Stimulated activated CD4-positive, alpha-beta T cell treated with anti-CD3 and anti-CD28 coated beads, TNF-alpha, amount 100 ng/mL, for 1 hour (primary cell): ENCODE measurements at regions not wholly inside any gene's neighbourhood (a gene's known extent, or its start where the extent isn't known, plus 50 kb on each side); places are given as distances from the start of the nearest gene placed in this dataset.

ENCODE experiments used
- DNase-seq, 3 donors: peaks; one replicate each; pipeline ENCODE4 v3.0.0-alpha.2; 2020; ENCODE audit warnings: low read depth in 3 of 3, low spot score in 1 of 3

- DNase-seq, result no peak
These were observed 673.0 kb downstream of the AACS start for GRCh38 chr12:125738211-125738610.

DNA sequence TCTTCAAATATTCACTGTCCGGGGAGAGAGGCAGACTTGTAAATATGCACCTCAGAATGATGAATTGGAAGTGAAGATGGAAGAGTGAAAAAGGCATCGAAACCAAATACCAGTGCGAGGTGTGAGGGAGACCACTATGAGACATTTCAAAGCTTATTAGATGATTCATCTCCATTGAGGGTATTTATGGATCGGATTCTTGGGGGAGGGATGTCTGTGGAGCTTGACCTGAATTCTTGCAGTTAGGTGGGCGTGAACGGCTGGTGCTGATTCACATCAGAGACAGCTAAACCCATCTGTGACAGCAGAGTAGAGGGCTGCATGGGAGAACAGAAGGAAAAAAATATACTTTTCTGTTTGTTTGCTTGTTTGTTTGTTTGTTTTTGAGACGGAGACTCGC lies 677.2 kb downstream of the AACS start:
- DNase-seq, result no peak

DNA sequence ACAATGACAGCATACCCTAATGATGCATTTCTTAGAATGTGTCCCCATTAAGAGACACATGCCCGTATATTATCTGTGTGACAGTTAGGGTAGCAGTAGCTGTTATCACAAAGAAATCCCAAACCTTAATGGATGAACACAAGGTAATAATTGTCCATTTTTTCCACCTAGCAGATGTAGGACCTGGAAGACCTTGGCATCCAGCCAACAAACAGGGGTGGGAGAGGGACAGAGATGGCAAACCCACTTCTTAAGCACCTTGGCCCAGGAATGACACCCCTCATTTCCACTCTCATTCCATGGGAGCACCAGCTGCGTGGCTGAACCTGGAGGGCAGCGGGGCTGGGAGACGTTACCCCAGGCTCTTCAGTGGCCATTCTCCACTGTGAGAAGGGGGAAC lies 679.0 kb downstream of the AACS start:
- no peak for DNase-seq

- no peak for DNase-seq
These were observed 690.3 kb downstream of the AACS start for GRCh38 chr12:125755512-125755911.

DNA sequence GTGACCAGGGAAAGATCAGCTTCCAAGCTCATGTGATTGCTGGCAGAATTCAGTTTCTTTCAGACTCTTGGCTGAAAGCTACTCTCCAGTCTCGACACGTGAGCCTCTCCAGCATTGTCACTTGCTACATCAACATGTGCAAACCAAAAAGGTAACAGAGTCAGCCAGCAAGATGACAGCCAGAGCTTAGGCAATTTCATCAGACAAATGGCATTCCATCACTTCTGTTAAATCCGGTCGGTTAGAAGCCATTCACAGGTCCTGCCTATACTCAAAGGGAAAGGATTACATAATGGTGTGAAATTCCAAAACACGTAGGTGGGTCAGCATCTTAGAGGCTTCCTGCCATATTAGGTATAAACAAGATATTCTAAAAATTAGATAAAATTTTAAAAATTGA lies 700.9 kb downstream of the AACS start:
- DNase-seq, result no peak

DNA sequence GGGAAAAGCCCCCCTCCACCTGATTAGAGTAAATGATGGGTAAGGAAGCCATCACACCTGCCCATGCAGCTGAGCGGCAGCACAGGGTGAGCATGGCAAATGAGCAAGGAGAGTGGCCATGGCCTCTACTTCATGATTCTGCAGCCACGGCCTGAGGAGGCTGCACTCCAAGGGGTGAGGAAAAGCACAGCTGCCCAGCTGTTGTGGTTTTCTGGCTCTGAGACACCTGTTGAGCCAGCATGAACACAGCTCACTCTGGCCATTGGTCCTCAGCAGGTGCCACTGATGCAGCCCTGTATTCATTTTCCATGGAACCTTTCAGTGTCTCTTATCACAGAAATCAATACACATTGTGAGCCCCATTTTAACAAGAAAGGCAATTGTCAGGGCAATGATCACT lies 707.2 kb downstream of the AACS start:
- DNase-seq, result no peak

GRCh38 chr12:125773033-125773640 lies 707.9 kb downstream of the AACS start:
- DNase-seq, result no peak

- no peak for DNase-seq
These were observed 710.3 kb downstream of the AACS start for GRCh38 chr12:125775507-125775906.

- no peak for DNase-seq
These were observed 711.0 kb downstream of the AACS start for GRCh38 chr12:125776212-125776611.

GRCh38 chr12:125786143-125786542 lies 720.9 kb downstream of the AACS start:
- no peak for DNase-seq

- DNase-seq, result no peak
These were observed 729.2 kb downstream of the AACS start for GRCh38 chr12:125794401-125794800.

- no peak for DNase-seq
These were observed 732.4 kb downstream of the AACS start for GRCh38 chr12:125797421-125798175.

- no peak for DNase-seq
These were observed 739.4 kb downstream of the AACS start for GRCh38 chr12:125804660-125805059.

- no peak for DNase-seq
These were observed 759.0 kb downstream of the AACS start for GRCh38 chr12:125824276-125824675.

- DNase-seq, result no peak
These were observed 770.6 kb downstream of the AACS start for GRCh38 chr12:125835852-125836251.

GRCh38 chr12:125836647-125837046 lies 771.4 kb downstream of the AACS start:
- no peak for DNase-seq

DNA sequence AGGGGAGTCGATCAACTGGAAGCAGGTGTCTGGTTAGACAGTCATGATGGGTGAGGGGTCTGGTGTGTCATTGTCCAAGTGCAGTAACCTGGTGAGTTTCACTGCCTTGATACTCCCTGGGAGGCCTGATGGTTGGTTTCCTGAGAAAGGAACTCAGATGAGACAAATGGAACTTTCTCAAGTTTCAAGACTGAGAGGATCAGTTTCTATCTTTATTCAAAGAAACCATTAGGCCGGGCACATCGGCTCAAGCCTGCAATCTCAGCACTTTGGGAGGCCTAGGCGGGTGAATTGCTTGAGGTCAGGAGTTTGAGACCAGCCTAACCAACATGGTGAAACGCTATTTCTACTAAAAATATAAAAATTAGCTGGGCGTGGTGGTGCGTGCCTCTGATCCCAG lies 776.1 kb downstream of the AACS start:
- DNase-seq, result no peak

DNA sequence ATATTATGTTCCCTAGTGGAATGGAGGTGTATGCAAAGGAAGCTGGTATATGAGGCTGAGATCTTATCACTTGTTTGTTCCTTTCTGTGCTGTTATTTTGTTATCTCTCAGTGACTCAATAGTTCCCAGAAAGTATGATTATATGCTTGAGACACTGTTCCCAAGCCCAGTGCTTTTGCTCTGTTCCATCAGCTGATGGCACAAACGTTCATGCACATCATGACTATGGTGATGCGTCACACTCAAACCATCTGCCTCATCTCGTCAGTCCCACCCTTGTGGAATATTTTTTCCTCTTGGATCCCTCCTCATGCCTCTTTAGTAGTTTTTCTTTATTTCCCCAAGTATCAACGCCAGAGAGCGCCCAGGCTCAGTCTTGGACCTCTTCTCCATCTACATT lies 786.9 kb downstream of the AACS start:
- DNase-seq, result no peak

- no peak for DNase-seq
These were observed 787.4 kb downstream of the AACS start for GRCh38 chr12:125852679-125853078.

GRCh38 chr12:125853670-125854069 lies 788.4 kb downstream of the AACS start:
- DNase-seq, result no peak

GRCh38 chr12:125856366-125856765 lies 791.1 kb downstream of the AACS start:
- no peak for DNase-seq

DNA sequence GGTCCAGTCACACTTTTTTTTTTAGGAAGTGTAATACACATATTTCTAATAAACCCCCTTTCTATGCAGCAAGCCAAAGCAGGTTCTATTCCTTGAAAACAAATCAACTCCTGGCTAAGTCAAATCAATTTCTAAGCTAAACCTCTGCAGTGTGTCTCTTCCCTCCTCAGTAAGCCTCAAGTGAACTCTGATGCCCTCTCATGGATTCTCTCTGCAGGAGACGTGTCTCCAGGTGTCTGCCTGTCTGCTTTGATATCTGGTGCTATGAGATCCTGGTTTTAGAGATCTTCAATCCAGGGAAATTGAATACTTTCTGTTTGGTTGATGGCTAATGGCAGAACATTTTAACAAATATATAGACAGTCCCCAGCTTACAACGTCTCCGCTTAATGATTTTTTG lies 791.7 kb downstream of the AACS start:
- DNase-seq, result no peak

DNA sequence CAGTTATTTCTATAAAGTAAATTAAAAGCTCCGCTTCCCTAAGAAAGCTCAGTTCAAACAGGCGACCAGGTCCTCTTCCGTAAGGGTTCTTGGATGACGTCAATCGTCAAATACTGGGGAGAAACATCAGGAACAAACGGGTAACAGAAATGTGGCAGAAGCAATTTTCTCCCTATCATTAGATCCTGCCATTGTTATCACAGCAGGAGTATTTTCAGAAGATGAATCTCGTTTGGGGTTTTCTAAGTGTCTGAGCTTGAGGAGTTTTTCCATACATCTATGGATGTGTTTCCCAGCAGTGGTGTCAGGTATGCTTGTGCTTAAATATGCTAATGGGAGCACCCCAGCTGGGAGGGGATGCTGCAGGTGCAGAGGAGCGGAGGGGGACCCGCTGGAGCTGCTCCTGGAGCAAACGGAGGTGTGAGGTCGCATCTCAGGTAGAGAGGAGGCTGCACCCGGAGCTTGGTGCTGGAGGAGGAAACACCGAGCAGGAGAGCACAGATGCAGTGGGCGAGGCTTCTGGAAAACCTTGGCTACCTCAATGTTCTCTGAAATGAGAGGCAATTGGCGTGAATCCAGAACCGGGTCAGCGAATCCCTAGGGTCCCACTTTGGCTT lies 795.5 kb downstream of the AACS start:
- DNase-seq, result no peak
